HG02840 (cell line): ENCODE measurements at regions not wholly inside any gene's neighbourhood (a gene's known extent, or its start where the extent isn't known, plus 50 kb on each side); places are given as distances from the start of the nearest gene placed in this dataset.

Source experiments
- ATAC-seq: cut with Tn5 transposase; IDR thresholded peaks from one replicate; pipeline ENCODE4 v1.9.1; 2021; ENCODE audit warnings: mild to moderate bottlenecking, moderate library complexity, moderate number of reproducible peaks; ENCODE audit not compliant: unreplicated experiment, low FRiP score

- no peak for ATAC-seq
Measured at GRCh38 chr10:8455181-8455580, 400.7 kb downstream of the GATA3 start.

- ATAC-seq = no peak
Measured at GRCh38 chr10:8456386-8456785, 401.9 kb downstream of the GATA3 start.

GRCh38 chr10:8460626-8461025 is 406.1 kb downstream of the GATA3 start:
- no peak for ATAC-seq

- ATAC-seq = no peak
Measured at GRCh38 chr10:8462565-8462964, 408.1 kb downstream of the GATA3 start.

- no peak for ATAC-seq
Measured at GRCh38 chr10:8463853-8464252, 409.4 kb downstream of the GATA3 start.

GRCh38 chr10:8468477-8468876 is 414.0 kb downstream of the GATA3 start:
- ATAC-seq = no peak

- no peak for ATAC-seq
Measured at GRCh38 chr10:8473205-8473604, 418.7 kb downstream of the GATA3 start.

- ATAC-seq = no peak
Measured at GRCh38 chr10:8477300-8477699, 422.8 kb downstream of the GATA3 start.

GRCh38 chr10:8481718-8482504 is 427.4 kb downstream of the GATA3 start:
- ATAC-seq = no peak

- no peak for ATAC-seq
Measured at GRCh38 chr10:8485032-8485431, 430.5 kb downstream of the GATA3 start.

- ATAC-seq = no peak
Measured at GRCh38 chr10:8487346-8487745, 432.9 kb downstream of the GATA3 start.

- no peak for ATAC-seq
Measured at GRCh38 chr10:8489232-8489631, 434.7 kb downstream of the GATA3 start.

GRCh38 chr10:8489823-8490222 is 435.3 kb downstream of the GATA3 start:
- ATAC-seq = no peak

GRCh38 chr10:8498290-8498689 is 443.8 kb downstream of the GATA3 start:
- no peak for ATAC-seq

GRCh38 chr10:8498881-8499280 is 444.4 kb downstream of the GATA3 start:
- ATAC-seq = no peak

- ATAC-seq = no peak
Measured at GRCh38 chr10:8499312-8499711, 444.8 kb downstream of the GATA3 start.

- ATAC-seq = no peak
Measured at GRCh38 chr10:8499752-8500390, 445.4 kb downstream of the GATA3 start.

GRCh38 chr10:8502573-8502972 is 448.1 kb downstream of the GATA3 start:
- no peak for ATAC-seq

- no peak for ATAC-seq
Measured at GRCh38 chr10:8504499-8504898, 450.0 kb downstream of the GATA3 start.

- ATAC-seq = no peak
Measured at GRCh38 chr10:8507156-8507555, 452.7 kb downstream of the GATA3 start.

GRCh38 chr10:8508882-8509281 is 454.4 kb downstream of the GATA3 start:
- no peak for ATAC-seq

GRCh38 chr10:8510471-8510870 is 456.0 kb downstream of the GATA3 start:
- ATAC-seq = no peak
